GM12878 (cell line): ENCODE measurements at regions not wholly inside any gene's neighbourhood (a gene's known extent, or its start where the extent isn't known, plus 50 kb on each side); places are given as distances from the start of the nearest gene placed in this dataset.

Source experiments
- ATAC-seq: fragments of 200-7000 bp; cut with Tn5 transposase; 3 replicates; pipeline ENCODE4 v1.9.1; 2020; ENCODE audit warnings: mild to moderate bottlenecking, moderate library complexity
- BruUV-seq: library from RNA; stranded (reverse); fragments of 400-500 nt; replicated peaks from 2 replicates; lab custom pipeline; 2021; lab: Mats Ljungman, UMichigan
- CTCF ChIA-PET: fragments of 300-600 bp; sonication (Branson Sonifier 250); formaldehyde crosslinking; extraction: SDS; loops from one replicate; lab custom pipeline; 2021; ENCODE audit warnings: inconsistent platforms; lab: Yijun Ruan, JAX
- POLR2A ChIA-PET: fragments of 350-600 bp; formaldehyde crosslinking; extraction: SDS; loops from one replicate; lab custom pipeline; 2021; ENCODE audit warnings: inconsistent platforms; lab: Charles Lee
- RAD21 ChIA-PET: fragments of 300-600 bp; sonication (Branson Sonifier 250); formaldehyde crosslinking; loops from one replicate; lab custom pipeline; 2023; ENCODE audit warnings: antibody characterized with exemption; ENCODE audit not compliant: unreplicated experiment; lab: Charles Lee
- SMC1A ChIA-PET: fragments of 300-600 bp; sonication (Branson Sonifier 250); formaldehyde crosslinking; loops from one replicate; lab custom pipeline; 2023; ENCODE audit not compliant: unreplicated experiment, uncharacterized antibody; lab: Charles Lee
- DNase-seq: peaks from one replicate; pipeline ENCODE4 v3.0.0-alpha.2; 2011; ENCODE audit warnings: low read depth, low spot score
- FAIRE-seq: peaks from 3 replicates; lab custom pipeline; 2011; peaks lifted over from hg19 to GRCh38; lab: Jason Lieb, UNC
- H2AFZ ChIP-seq: 2 replicates; pipeline ENCODE4 v1.6.0; 2011; ENCODE audit warnings: low read depth, low read length, control low read depth; ENCODE audit not compliant: control insufficient read depth
- H3K27ac ChIP-seq: 2 replicates; pipeline ENCODE4 v1.5.1; 2011; ENCODE audit warnings: control low read depth; ENCODE audit not compliant: control insufficient read depth, insufficient read depth
- H3K27me3 ChIP-seq, 2 experiments: replicated peaks in 1 of 2; 2 replicates each; pipeline versions ENCODE4 v1.6.0 to v1.6.1; 2011; ENCODE audit warnings: low read length in 1 of 2; ENCODE audit not compliant: control insufficient read depth in 2 of 2, insufficient read depth in 2 of 2
- H3K36me3 ChIP-seq, 2 experiments: 2 replicates each; pipeline ENCODE4 v1.5.1; 2011; ENCODE audit warnings: low read length in 1 of 2; ENCODE audit not compliant: control insufficient read depth in 2 of 2, insufficient read depth in 2 of 2
- H3K4me1 ChIP-seq: 2 replicates; pipeline ENCODE4 v1.6.1; 2011; ENCODE audit warnings: mild to moderate bottlenecking, low read length, moderate library complexity, mixed read lengths; ENCODE audit not compliant: control insufficient read depth, insufficient read depth
- H3K4me2 ChIP-seq: 2 replicates; pipeline ENCODE4 v1.6.0; 2011; ENCODE audit warnings: control low read depth; ENCODE audit not compliant: control insufficient read depth, insufficient read depth
- H3K4me3 ChIP-seq: fragments of 200-600 bp; sonication (generic); 2 replicates; pipeline ENCODE4 v1.5.1; 2016
- H3K79me2 ChIP-seq: 2 replicates; pipeline ENCODE4 v1.6.0; 2011; ENCODE audit warnings: low read length; ENCODE audit not compliant: control insufficient read depth, insufficient read depth
- H3K9ac ChIP-seq: 2 replicates; pipeline ENCODE4 v1.8.0; 2011; ENCODE audit warnings: low read length, control low read depth, mixed read lengths; ENCODE audit not compliant: control insufficient read depth, insufficient read depth
- H3K9me3 ChIP-seq: replicated peaks from 3 replicates; pipeline ENCODE4 v1.5.1; 2011; ENCODE audit warnings: mild to moderate bottlenecking, low read length; ENCODE audit not compliant: control insufficient read depth, insufficient read depth
- H4K20me1 ChIP-seq: 2 replicates; pipeline ENCODE4 v1.6.0; 2011; ENCODE audit not compliant: control insufficient read depth, insufficient read depth
- BCLAF1 ChIP-seq: fragments of 450-650 bp; IDR thresholded peaks from 2 replicates; pipeline ENCODE4 v1.6.1; 2017; ENCODE audit warnings: antibody characterized with exemption, mild to moderate bottlenecking, moderate library complexity
- CEBPZ ChIP-seq: fragments of 150-350 bp; IDR thresholded peaks from 2 replicates; pipeline ENCODE4 v1.6.1; 2016; ENCODE audit warnings: low read depth, low read length
- DPF2 ChIP-seq: fragments of 450-650 bp; IDR thresholded peaks from 2 replicates; pipeline ENCODE4 v1.6.1; 2017; ENCODE audit warnings: mild to moderate bottlenecking
- ETV6 ChIP-seq, 2 experiments: fragments of 450-650 bp in 1 of 2; IDR thresholded peaks in 1 of 2; conservative IDR thresholded peaks in 1 of 2; 2 replicates each; pipeline ENCODE4 v1.6.1; 2014; ENCODE audit warnings: antibody characterized with exemption in 1 of 2, borderline replicate concordance in 1 of 2, low read depth in 1 of 2, mild to moderate bottlenecking in 1 of 2, moderate library complexity in 1 of 2
- FOXK2 ChIP-seq: fragments of 450-650 bp; IDR thresholded peaks from 2 replicates; pipeline ENCODE4 v1.6.1; 2017; ENCODE audit warnings: mild to moderate bottlenecking, moderate library complexity
- KLF5 ChIP-seq: fragments of 450-650 bp; IDR thresholded peaks from 2 replicates; pipeline ENCODE4 v1.6.1; 2014; ENCODE audit warnings: mild to moderate bottlenecking; ENCODE audit not compliant: partially characterized antibody
- MTA3 ChIP-seq: IDR thresholded peaks from 2 replicates; pipeline ENCODE4 v1.6.1; 2012; ENCODE audit warnings: low read length, inconsistent platforms, borderline replicate concordance
- NBN ChIP-seq: fragments of 450-650 bp; IDR thresholded peaks from 2 replicates; pipeline ENCODE4 v1.6.1; 2016
- POLR2AphosphoS5 ChIP-seq: IDR thresholded peaks from 2 replicates; pipeline ENCODE4 v1.6.1; 2011; ENCODE audit warnings: mild to moderate bottlenecking, low read length, inconsistent platforms
- POU2F2 ChIP-seq: IDR thresholded peaks from 3 replicates; pipeline ENCODE4 v1.6.1; 2011; ENCODE audit warnings: low read depth, mild to moderate bottlenecking, low read length, borderline replicate concordance
- TCF7 ChIP-seq: IDR thresholded peaks from 2 replicates; pipeline ENCODE4 v1.6.1; 2014; ENCODE audit warnings: antibody characterized with exemption, borderline replicate concordance
- WRNIP1 ChIP-seq: IDR thresholded peaks from 2 replicates; pipeline ENCODE4 v1.6.1; 2011; ENCODE audit warnings: low read depth, low read length, improper control_type of control experiment, borderline replicate concordance
- ZBTB4 ChIP-seq: fragments of 450-650 bp; formaldehyde crosslinking; IDR thresholded peaks from 2 replicates; pipeline ENCODE4 v1.4.0; 2022; ENCODE audit warnings: mild to moderate bottlenecking, moderate library complexity
- ZNF217 ChIP-seq: fragments of 450-650 bp; IDR thresholded peaks from 2 replicates; pipeline ENCODE4 v1.6.1; 2017; ENCODE audit warnings: antibody characterized with exemption, mild to moderate bottlenecking
- WGBS: methylation state at CpG from one replicate; pipeline ENCODE4 v1.1.6; 2016; ENCODE audit warnings: low lambda C conversion rate; ENCODE audit not compliant: insufficient replicate concordance, insufficient coverage; ENCODE audit errors: missing lambda C conversion rate; 5-methylcytosine and 5-hydroxymethylcytosine counted together
- in situ Hi-C: fragments of 300-500 bp; cut with MboI; formaldehyde crosslinking; loops from 9 replicates; pipeline ENCODE4 v1.14.3; 2018; ENCODE audit warnings: mixed read lengths
- intact Hi-C: fragments of 100-400 bp; cut with micrococcal nuclease; formaldehyde crosslinking; loops from one replicate; pipeline ENCODE4 v1.14.2; 2022; ENCODE audit not compliant: unreplicated experiment

GRCh38 chr6:105978974-105979373 is 107.2 kb upstream of the PRDM1 start (continued):
- TF ChIP-seq ZBTB4 (no peak), ZNF217 (no peak)

GRCh38 chr6:105977934-105978504 is 108.1 kb upstream of the PRDM1 start:
- no peaks in the 10 kb centered on the region for H3K79me2 ChIP-seq
- in situ Hi-C loops (no loop called here), intact Hi-C loops (no loop called here)
- H3K9me3 ChIP-seq, result no peaks in the 10 kb centered on the region; the same call in 1 of the 3 replicates
- ATAC-seq, result no peak
- no peak overlapping the region for H3K9ac ChIP-seq
- ChIA-PET CTCF (no interaction called here), POLR2A (no interaction called here), RAD21 (interaction anchor here (0.7 kb wide), 1 partner anchor 94 kb away, joined by 3 read pairs; no protein-coding TSS in a partner anchor), SMC1A (no interaction called here)
- no peaks in the 10 kb centered on the region for H3K4me1 ChIP-seq
- WGBS, result 92% methylated on average over 4 of the region's 4 CpGs
- no peak for DNase-seq
- FAIRE-seq, result no peak
- H3K27ac ChIP-seq, result no peak overlapping the region
- no peaks in the 10 kb centered on the region; a peak in 1 of 4 replicates for H3K27me3 ChIP-seq
- no peak overlapping the region for H3K4me2 ChIP-seq
- H4K20me1 ChIP-seq, result no peaks in the 10 kb centered on the region
- no peaks in the 10 kb centered on the region for H3K36me3 ChIP-seq
- no peak overlapping the region for H3K4me3 ChIP-seq
- H2AFZ ChIP-seq, result no peak overlapping the region
- BruUV-seq, result no TSS peak
- TF ChIP-seq ETV6 (conservative IDR thresholded peaks at IDR 0.05 in 1 of 2, IDR thresholded peaks at IDR 0.05 in 1 of 2; ENCODE audit: borderline replicate concordance in 1 of 2, low read depth in 1 of 2) (no peak), FOXK2 (no peak), CEBPZ (no peak), WRNIP1 (no peak), MTA3 (no peak), DPF2 (no peak), NBN (no peak), POU2F2 (no peak), POLR2AphosphoS5 (no peak), TCF7 (no peak), KLF5 (no peak), BCLAF1 (no peak)
